ENCODE measurements at regions not wholly inside any gene's neighbourhood (a gene's known extent, or its start where the extent isn't known, plus 50 kb on each side); places are given as distances from the start of the nearest gene placed in this dataset.

- DNase-seq (ENCODE audit: low read depth in 1 of 2, low spot score in 1 of 2) = no peak
- CTCF ChIA-PET = interaction anchor here (1.5 to 1.8 kb wide), 2 partner anchors 26 to 321 kb away, joined by 3 to 6 read pairs; no protein-coding TSS in a partner anchor
- ATAC-seq = no peak
- no peak for FAIRE-seq
- Histone ChIP-seq H3K4me3 (no peak overlapping the region), H3K4me1 (0 out of 3 replicates have a peak, but pooled peaks cover 1% of the 10 kb centered on the region), H3K4me2 (no peak overlapping the region), H3K27ac (no peak overlapping the region), H3K9me3 (no peaks in the 10 kb centered on the region)
- POLR2A ChIA-PET = no interaction called here
- TF ChIP-seq KDM5A (IDR thresholded peaks at IDR 0.05) (no peak), NR3C1 (IDR thresholded peaks at IDR 0.05) (no peak), HOXA7 (CRISPR knock-in tag; IDR thresholded peaks at IDR 0.05) (no peak), MYC (IDR thresholded peaks at IDR 0.05; ENCODE audit: borderline replicate concordance, low read length) (no peak), RFX5 (IDR thresholded peaks at IDR 0.05) (no peak), GATA3 (IDR thresholded peaks at IDR 0.05; ENCODE audit: borderline replicate concordance) (no peak), HDAC2 (IDR thresholded peaks at IDR 0.05) (no peak), PHF8 (IDR thresholded peaks at IDR 0.05; ENCODE audit: borderline replicate concordance, low read depth) (no peak), EHMT2 (IDR thresholded peaks at IDR 0.05; ENCODE audit: low read depth) (no peak), HEYL (CRISPR knock-in tag; IDR thresholded peaks at IDR 0.05) (no peak), POLR2AphosphoS2 (conservative IDR thresholded peaks at IDR 0.05; ENCODE audit: low read length) (no peak), TFCP2L1 (CRISPR knock-in tag; IDR thresholded peaks at IDR 0.05) (no peak)
- TF ChIP-seq, protein P1, sequence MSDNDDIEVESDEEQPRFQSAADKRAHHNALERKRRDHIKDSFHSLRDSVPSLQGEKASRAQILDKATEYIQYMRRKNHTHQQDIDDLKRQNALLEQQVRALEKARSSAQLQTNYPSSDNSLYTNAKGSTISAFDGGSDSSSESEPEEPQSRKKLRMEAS (IDR thresholded peaks at IDR 0.05) = no peak
- WGBS (ENCODE audit: missing lambda C conversion rate) = 0% methylated on average over 2 of the region's 2 CpGs
These were observed 76.1 kb upstream of the UQCRFS1 start for GRCh38 chr19:29289020-29289419.

- 18% methylated on average over 5 of the region's 5 CpGs for WGBS (ENCODE audit: missing lambda C conversion rate)
- POLR2A ChIA-PET = no interaction called here
- no peak overlapping the region for H3K4me2 ChIP-seq
- CTCF ChIA-PET = interaction anchor here (1.1 to 1.5 kb wide), 3 partner anchors 8 to 43 kb away, joined by 3 to 4 read pairs (median 3); no protein-coding TSS in a partner anchor
- H3K4me1 ChIP-seq = 0 out of 3 replicates have a peak, but pooled peaks cover 7% of the 10 kb centered on the region
- H3K4me3 ChIP-seq = no peak overlapping the region
- H3K27ac ChIP-seq = no peak overlapping the region
- no peaks in the 10 kb centered on the region for H3K9me3 ChIP-seq
- TF ChIP-seq PHF8 (IDR thresholded peaks at IDR 0.05; ENCODE audit: borderline replicate concordance, low read depth) (no peak), EP300 (IDR thresholded peaks at IDR 0.05) (no peak)
- TF ChIP-seq, protein P2, sequence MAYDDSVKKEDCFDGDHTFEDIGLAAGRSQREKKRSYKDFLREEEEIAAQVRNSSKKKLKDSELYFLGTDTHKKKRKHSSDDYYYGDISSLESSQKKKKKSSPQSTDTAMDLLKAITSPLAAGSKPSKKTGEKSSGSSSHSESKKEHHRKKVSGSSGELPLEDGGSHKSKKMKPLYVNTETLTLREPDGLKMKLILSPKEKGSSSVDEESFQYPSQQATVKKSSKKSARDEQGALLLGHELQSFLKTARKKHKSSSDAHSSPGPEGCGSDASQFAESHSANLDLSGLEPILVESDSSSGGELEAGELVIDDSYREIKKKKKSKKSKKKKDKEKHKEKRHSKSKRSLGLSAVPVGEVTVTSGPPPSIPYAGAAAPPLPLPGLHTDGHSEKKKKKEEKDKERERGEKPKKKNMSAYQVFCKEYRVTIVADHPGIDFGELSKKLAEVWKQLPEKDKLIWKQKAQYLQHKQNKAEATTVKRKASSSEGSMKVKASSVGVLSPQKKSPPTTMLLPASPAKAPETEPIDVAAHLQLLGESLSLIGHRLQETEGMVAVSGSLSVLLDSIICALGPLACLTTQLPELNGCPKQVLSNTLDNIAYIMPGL (CRISPR knock-in tag; IDR thresholded peaks at IDR 0.05; ENCODE audit: borderline replicate concordance) = no peak
- peak in 1 of 2 experiments; percentile 40; a peak in 3 of 6 replicates for ATAC-seq
- no peak for DNase-seq (ENCODE audit: low read depth in 1 of 2, low spot score in 1 of 2)
- FAIRE-seq = no peak
These were observed 77.9 kb upstream of the UQCRFS1 start for GRCh38 chr19:29290853-29291252.

GRCh38 chr19:29292153-29292552 lies 79.2 kb upstream of the UQCRFS1 start:
- H3K9me3 ChIP-seq = no peaks in the 10 kb centered on the region
- H3K4me3 ChIP-seq = no peak overlapping the region
- no peak overlapping the region for H3K4me2 ChIP-seq
- 45% methylated on average over 5 of the region's 5 CpGs for WGBS (ENCODE audit: missing lambda C conversion rate)
- ChIA-PET CTCF (interaction anchor here (1.1 to 1.5 kb wide), 2 partner anchors 10 to 32 kb away, joined by 4 to 5 read pairs; no protein-coding TSS in a partner anchor), POLR2A (no interaction called here)
- H3K4me1 ChIP-seq = 0 out of 3 replicates have a peak, but pooled peaks cover 7% of the 10 kb centered on the region
- FAIRE-seq = no peak
- DNase-seq (ENCODE audit: low read depth in 1 of 2, low spot score in 1 of 2) = no peak
- no peak overlapping the region for H3K27ac ChIP-seq
- ATAC-seq = no peak
- TF ChIP-seq USF2 (IDR thresholded peaks at IDR 0.05) (no peak), CHD2 (IDR thresholded peaks at IDR 0.05; ENCODE audit: low read length, partially characterized antibody) (no peak), MAFK (IDR thresholded peaks at IDR 0.05; ENCODE audit: partially characterized antibody) (no peak), ATOH8 (CRISPR knock-in tag; IDR thresholded peaks at IDR 0.05; ENCODE audit: low read depth) (no peak), CBX2 (IDR thresholded peaks at IDR 0.05; ENCODE audit: borderline replicate concordance, low read depth) (no peak), CTCF (IDR thresholded peaks at IDR 0.05) (no peak), HOXA7 (CRISPR knock-in tag; IDR thresholded peaks at IDR 0.05) (no peak), JUN (IDR thresholded peaks at IDR 0.05) (no peak), EP300 (IDR thresholded peaks at IDR 0.05) (no peak), FOSB (CRISPR knock-in tag; IDR thresholded peaks at IDR 0.05) (no peak), SMC3 (IDR thresholded peaks at IDR 0.05) (no peak), MAZ (IDR thresholded peaks at IDR 0.05; ENCODE audit: borderline replicate concordance, low read depth, low read length) (no peak), ZFP36 (IDR thresholded peaks at IDR 0.05; ENCODE audit: borderline replicate concordance, partially characterized antibody) (no peak), FOSL2 (IDR thresholded peaks at IDR 0.05) (no peak), FOSL2 (CRISPR knock-in tag; IDR thresholded peaks at IDR 0.05) (no peak), POLR2A (IDR thresholded peaks at IDR 0.05; ENCODE audit: low read length) (no peak)
- TF ChIP-seq, protein P2 (CRISPR knock-in tag; IDR thresholded peaks at IDR 0.05; ENCODE audit: borderline replicate concordance) = no peak

All from A549 (cell line).